GM12874 (cell line): ENCODE measurements at regions not wholly inside any gene's neighbourhood (a gene's known extent, or its start where the extent isn't known, plus 50 kb on each side); places are given as distances from the start of the nearest gene placed in this dataset.

Experiments
- TF ChIP-seq, protein P1 (sequence below): IDR thresholded peaks from 2 replicates; pipeline ENCODE4 v1.5.1; 2011; ENCODE audit warnings: low read depth, mild to moderate bottlenecking, control low read depth, low read length, moderate library complexity; ENCODE audit not compliant: insufficient read depth

DNA sequence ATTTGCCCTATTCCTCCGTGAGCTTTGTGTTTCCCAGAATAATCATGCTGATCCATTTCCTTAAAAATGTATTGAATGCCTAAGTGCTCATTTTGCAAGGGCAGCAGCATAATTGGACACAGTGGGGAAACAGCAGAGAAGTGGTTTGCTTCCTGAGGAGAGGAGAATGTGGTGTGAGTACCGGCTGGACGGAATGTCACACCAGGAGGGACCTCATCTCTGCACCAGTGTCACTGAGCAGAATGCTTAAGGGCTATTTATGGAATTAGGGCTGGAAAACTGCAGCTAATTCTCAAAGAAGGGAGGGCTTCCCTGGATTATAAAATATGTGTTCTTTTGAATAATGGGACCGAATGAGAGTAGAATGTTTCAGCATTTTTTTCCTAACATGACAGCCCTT, 1100.6 kb upstream of the RBFOX1 start:
- TF ChIP-seq, protein P1, sequence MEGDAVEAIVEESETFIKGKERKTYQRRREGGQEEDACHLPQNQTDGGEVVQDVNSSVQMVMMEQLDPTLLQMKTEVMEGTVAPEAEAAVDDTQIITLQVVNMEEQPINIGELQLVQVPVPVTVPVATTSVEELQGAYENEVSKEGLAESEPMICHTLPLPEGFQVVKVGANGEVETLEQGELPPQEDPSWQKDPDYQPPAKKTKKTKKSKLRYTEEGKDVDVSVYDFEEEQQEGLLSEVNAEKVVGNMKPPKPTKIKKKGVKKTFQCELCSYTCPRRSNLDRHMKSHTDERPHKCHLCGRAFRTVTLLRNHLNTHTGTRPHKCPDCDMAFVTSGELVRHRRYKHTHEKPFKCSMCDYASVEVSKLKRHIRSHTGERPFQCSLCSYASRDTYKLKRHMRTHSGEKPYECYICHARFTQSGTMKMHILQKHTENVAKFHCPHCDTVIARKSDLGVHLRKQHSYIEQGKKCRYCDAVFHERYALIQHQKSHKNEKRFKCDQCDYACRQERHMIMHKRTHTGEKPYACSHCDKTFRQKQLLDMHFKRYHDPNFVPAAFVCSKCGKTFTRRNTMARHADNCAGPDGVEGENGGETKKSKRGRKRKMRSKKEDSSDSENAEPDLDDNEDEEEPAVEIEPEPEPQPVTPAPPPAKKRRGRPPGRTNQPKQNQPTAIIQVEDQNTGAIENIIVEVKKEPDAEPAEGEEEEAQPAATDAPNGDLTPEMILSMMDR, result no peak

DNA sequence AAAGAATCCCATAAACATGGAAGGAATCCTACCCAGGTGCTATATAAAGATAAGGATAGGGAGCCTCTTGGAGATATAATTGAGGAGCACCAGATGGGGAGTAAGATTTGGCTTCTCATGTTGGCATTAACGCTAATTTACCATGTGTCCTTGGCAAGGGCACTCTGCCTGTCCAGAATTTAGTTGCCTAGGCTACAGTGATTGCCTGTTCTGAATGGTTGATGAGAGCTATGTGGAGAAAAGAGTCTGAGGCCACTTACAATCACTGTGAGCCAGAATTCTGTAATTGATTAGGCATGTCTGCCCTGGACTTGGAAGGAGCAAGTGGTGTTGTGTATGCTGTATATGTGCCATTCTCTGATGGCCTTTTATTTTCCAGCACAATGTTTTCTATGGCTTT, 1101.2 kb upstream of the RBFOX1 start:
- TF ChIP-seq, protein P1, result no peak

DNA sequence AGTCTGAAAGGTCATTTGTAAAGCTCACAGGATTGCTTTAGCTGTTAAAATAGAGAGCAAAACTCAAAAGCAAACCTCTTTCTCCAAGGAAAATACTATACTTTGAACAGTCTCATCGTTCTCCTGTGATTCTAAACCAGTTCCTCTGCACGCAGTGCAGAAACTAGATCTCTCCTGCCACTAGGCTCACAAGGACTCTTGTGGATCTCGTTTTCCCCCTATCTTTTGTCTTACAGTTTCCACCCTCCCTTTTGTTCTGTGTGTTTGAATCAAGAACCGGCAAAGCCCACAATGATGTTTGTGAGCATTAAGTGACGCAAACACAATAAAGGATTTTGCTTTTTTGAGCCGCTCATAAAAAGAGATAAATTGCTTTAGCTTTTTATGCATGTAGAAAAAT, 1103.5 kb upstream of the RBFOX1 start:
- TF ChIP-seq, protein P1, result no peak

DNA sequence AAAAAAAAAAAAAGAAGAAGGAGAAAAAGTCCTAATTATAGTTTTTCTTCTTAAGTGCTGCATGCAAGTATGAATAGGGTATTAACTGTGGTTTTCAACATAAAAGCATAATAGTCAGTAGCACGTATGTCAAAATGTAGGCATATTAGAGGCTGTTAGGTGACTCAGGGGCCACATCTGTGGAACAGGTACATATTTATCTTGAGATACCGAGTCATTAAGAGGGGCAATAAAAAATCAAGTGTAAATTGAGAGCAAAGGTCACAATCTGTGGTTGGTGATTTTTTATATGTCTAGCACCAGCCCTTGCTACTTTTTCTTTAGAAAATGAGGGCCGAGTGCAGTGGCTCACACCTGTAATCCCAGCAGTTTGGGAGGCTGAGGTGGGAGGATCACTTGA, 1113.8 kb upstream of the RBFOX1 start:
- TF ChIP-seq, protein P1, result no peak

DNA sequence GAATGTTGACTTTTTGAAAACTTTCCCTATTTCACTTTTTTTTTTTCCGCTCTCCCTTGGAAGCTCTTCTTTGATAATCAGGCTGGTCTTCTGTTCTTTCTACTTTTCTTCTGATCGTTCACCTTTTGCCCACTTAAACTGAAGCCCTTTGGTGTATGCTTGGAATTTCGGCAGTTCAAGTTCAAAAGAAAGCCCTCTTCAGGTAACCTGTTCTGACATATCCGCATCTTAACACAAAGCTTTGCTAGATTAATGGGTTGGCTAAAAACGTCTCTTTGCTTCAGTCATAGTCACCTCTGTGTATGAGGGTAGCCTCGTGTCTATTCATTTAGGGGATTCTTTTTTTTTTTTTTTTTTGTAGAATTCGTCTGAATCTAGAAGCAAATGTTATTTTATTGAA, 1115.8 kb upstream of the RBFOX1 start:
- TF ChIP-seq, protein P1, result no peak

DNA sequence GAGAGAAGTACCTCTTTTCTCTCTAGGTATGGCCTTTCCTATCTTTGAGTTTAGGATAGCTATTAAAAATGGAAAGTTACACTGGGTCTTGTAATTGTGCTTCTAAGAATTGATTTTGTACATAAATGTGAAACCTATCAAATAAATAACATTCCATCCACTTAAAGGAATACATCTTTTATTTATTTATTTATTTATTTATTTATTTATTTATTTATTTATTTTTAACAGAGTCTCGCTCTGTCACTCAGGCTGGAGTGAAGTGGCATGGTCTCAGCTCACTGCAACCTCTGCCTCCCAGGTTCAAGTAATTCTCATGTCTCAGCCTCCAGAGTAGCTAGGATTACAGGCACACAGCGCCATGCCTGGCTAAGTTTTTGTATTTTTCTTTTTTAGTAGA, 1114.0 kb upstream of the EEF2KMT start:
- TF ChIP-seq, protein P1, result no peak

DNA sequence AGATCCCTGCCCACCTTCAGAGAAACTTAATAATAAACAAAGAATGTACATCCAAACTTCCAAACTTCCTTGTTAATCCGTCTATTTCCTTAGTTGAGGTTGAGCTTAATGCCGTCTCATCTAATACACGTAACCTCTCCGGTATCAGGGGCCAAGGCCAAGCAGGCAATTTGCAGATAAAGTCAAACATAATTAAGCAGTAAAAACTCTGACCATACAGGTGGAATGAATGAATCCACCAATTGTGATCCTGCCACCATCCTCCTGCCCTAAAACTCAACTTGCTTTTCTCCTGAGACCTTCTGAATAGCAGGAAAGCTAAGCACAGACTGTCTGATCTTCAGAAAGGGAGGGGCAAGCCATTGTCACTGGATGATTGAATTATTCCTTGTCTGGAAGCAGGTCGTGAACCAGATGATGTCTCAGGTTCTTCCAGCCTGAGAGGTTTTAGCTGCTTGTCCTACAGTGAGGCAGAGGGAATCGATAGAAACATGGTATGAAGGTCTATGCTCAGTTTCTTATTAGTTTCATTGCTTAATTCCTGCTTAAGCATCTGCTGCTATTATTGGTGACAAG, 1111.8 kb upstream of the EEF2KMT start:
- TF ChIP-seq, protein P1, result no peak

DNA sequence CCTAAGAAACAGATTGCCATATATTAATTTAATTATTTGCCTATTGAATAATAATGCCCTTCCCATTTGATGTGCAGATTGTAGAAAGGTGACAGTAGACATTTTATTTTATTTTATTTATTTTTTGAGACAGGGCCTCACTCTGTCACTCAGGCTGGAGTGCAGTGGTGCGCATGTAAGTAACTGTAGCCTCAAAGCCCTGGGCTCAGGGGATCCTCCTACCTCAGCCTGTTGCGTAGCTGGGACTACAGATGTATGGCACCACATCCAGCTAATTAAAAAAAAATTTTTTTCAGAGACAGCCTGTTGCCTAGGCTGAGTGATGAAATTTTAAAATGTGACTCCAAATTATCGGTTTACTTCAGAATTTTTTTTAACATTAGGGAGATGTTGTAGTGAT, 1110.0 kb upstream of the EEF2KMT start:
- TF ChIP-seq, protein P1, result no peak
